ENCODE measurements at regions not wholly inside any gene's neighbourhood (a gene's known extent, or its start where the extent isn't known, plus 50 kb on each side); places are given as distances from the start of the nearest gene placed in this dataset.
A peak's percentile ranks its signal among the peaks of the same experiment; 100 is the strongest.

- Mint-ChIP-seq H3K4me1 (peaks cover 23 to 28% of the 10 kb centered on the region in 2 donors), H3K27me3 (ENCODE audit: low read depth in 3 of 3) (peaks cover 4 to 13% (median 5%) of the 10 kb centered on the region in 3 donors), H3K4me3 (peak overlapping the region; percentile 46 to 73 (median 54)), H3K9me3 (peaks cover 0 to 2% (median 0%) of the 10 kb centered on the region in 6 donors), H3K27ac (peak overlapping the region in 5 of 6 donors; percentile 2 to 79 (median 33)), H3K36me3 (no peaks in the 10 kb centered on the region)
- no peak for DNase-seq
Observed at GRCh38 chr1:11407301-11407994, 71.5 kb upstream of the DISP3 start.

DNA sequence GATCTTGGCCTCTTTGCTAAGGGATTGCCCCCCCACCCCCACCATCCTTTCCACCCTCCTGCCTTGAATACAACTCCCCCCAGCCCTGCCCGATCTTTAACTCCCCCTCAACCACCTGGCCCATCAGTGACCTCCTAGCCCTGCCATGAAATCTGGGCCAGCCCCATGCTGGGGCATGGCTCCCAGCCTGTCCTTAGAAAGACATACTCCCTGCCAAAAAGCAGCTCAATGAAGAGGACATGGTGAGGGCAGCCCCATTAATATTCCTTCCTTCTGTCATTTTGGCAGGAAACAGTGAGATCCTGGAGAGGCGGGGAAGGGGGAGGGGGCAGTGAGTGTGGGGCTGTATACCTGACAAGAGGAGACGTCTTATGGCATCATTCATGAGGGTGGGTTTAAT lies 66.8 kb upstream of the DISP3 start:
- H3K36me3 Mint-ChIP-seq = no peaks in the 10 kb centered on the region
- H3K9me3 Mint-ChIP-seq = no peaks in the 10 kb centered on the region
- H3K4me3 Mint-ChIP-seq = no peak overlapping the region
- peaks cover 2 to 11% (median 7%) of the 10 kb centered on the region in 3 donors for H3K27me3 Mint-ChIP-seq (ENCODE audit: low read depth in 3 of 3)
- H3K4me1 Mint-ChIP-seq = peaks cover 14 to 18% of the 10 kb centered on the region in 2 donors
- no peak overlapping the region for H3K27ac Mint-ChIP-seq
- no peak for DNase-seq

GRCh38 chr1:11413986-11414391 lies 65.0 kb upstream of the DISP3 start:
- no peaks in the 10 kb centered on the region for H3K4me1 Mint-ChIP-seq
- H3K27ac Mint-ChIP-seq = no peak overlapping the region
- no peaks in the 10 kb centered on the region for H3K9me3 Mint-ChIP-seq
- no peak for DNase-seq
- H3K4me3 Mint-ChIP-seq = no peak overlapping the region
- H3K36me3 Mint-ChIP-seq = no peaks in the 10 kb centered on the region
- peaks cover 7 to 11% (median 9%) of the 10 kb centered on the region in 3 donors for H3K27me3 Mint-ChIP-seq (ENCODE audit: low read depth in 3 of 3)

DNA sequence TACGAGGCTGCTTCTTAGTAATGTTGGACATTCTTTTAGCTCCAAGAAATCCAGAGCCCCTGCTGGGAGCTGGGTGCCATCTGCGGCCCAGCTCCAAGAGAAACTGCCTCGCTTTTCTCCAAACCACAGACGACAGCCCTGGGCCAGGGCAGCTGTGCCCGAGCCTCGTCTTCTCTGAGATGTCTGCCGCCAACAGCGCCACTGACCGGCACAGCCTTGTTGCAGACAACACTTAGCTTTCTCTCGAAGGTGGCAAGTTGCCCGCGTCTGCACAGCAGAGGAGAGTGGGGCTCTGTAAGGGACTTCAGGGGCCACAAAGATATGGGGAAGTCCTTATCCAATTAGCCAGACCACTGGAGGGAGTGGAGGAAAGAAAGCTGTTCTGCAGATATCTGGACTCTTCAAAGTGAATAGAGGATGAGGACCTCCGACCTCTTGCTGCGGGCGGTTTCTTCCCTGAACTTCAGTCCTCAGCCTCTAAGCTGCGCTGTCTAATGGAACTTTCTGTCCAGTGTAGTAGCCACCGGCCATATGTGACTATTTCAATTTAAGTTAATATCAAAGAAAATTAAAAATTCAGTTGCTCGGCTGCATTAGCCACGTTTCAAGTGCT lies 63.9 kb upstream of the DISP3 start:
- H3K36me3 Mint-ChIP-seq = no peaks in the 10 kb centered on the region
- H3K4me1 Mint-ChIP-seq = no peaks in the 10 kb centered on the region
- H3K27me3 Mint-ChIP-seq (ENCODE audit: low read depth in 3 of 3) = peaks cover 8 to 11% (median 10%) of the 10 kb centered on the region in 3 donors
- no peaks in the 10 kb centered on the region for H3K9me3 Mint-ChIP-seq
- no peak overlapping the region for H3K4me3 Mint-ChIP-seq
- no peak for DNase-seq
- no peak overlapping the region for H3K27ac Mint-ChIP-seq

- Mint-ChIP-seq H3K36me3 (no peaks in the 10 kb centered on the region), H3K9me3 (no peaks in the 10 kb centered on the region), H3K27me3 (ENCODE audit: low read depth in 3 of 3) (peaks cover 9 to 13% (median 10%) of the 10 kb centered on the region in 3 donors), H3K4me3 (no peak overlapping the region), H3K27ac (peak overlapping the region in 1 of 6 donors; percentile 87), H3K4me1 (no peaks in the 10 kb centered on the region)
- no peak for DNase-seq
Observed at GRCh38 chr1:11417162-11417561, 61.8 kb upstream of the DISP3 start.

- Mint-ChIP-seq H3K27ac (no peak overlapping the region), H3K4me1 (no peaks in the 10 kb centered on the region), H3K36me3 (no peaks in the 10 kb centered on the region), H3K4me3 (no peak overlapping the region), H3K27me3 (ENCODE audit: low read depth in 3 of 3) (peaks cover 7 to 13% (median 10%) of the 10 kb centered on the region in 3 donors), H3K9me3 (no peaks in the 10 kb centered on the region)
- no peak for DNase-seq
Observed at GRCh38 chr1:11418056-11418455, 60.9 kb upstream of the DISP3 start.

DNA sequence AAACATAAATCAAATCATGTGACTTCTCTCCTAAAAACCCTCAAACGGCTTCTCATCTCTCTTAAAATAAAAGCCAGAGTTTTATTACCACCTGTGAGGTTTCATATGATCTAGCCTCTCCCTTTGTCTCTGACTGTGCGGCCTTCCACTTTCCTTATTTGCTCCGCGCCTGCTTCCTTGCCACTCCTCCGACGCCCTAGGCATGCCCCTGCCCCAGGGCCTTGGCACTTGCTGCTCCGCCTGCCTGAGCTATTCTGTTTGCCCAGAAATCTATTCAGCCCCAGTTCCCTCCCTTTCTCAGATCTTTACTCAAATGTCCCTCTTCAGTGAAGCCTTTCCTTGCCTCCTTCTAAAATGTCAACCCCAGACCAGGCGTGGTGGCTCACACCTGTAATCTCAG lies 57.5 kb upstream of the DISP3 start:
- H3K27me3 Mint-ChIP-seq (ENCODE audit: low read depth in 3 of 3) = peaks cover 5 to 13% (median 9%) of the 10 kb centered on the region in 3 donors
- no peaks in the 10 kb centered on the region for H3K4me1 Mint-ChIP-seq
- no peak overlapping the region for H3K27ac Mint-ChIP-seq
- H3K4me3 Mint-ChIP-seq = no peak overlapping the region
- no peaks in the 10 kb centered on the region for H3K36me3 Mint-ChIP-seq
- no peaks in the 10 kb centered on the region for H3K9me3 Mint-ChIP-seq
- no peak for DNase-seq

DNA sequence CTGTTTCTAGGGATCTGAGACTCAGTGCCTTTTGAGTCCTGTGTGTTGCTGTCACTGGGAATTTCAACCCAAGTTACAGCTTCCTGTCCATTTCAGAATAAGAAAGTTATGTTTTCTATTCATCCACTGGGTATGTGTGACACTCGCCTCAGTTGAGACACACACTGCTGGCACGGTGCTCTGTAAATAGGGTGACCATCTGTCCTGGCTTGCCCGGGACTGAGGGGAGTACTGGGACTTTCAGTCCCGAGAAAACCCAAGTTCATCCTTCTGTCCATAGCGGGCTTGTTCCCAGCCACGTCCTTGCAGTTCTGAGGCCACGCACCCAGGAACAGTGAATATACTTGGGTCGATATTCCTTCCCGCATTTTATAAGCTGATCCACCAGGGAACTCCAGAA lies 56.3 kb upstream of the DISP3 start:
- Mint-ChIP-seq H3K4me1 (no peaks in the 10 kb centered on the region), H3K4me3 (no peak overlapping the region), H3K27ac (no peak overlapping the region), H3K36me3 (no peaks in the 10 kb centered on the region), H3K9me3 (no peaks in the 10 kb centered on the region), H3K27me3 (ENCODE audit: low read depth in 3 of 3) (peaks cover 4 to 13% (median 7%) of the 10 kb centered on the region in 3 donors)
- no peak for DNase-seq

- Mint-ChIP-seq H3K27ac (no peak overlapping the region), H3K9me3 (no peaks in the 10 kb centered on the region), H3K36me3 (no peaks in the 10 kb centered on the region), H3K4me1 (no peaks in the 10 kb centered on the region), H3K27me3 (ENCODE audit: low read depth in 3 of 3) (peaks cover 0 to 2% (median 1%) of the 10 kb centered on the region in 3 donors), H3K4me3 (no peak overlapping the region)
- no peak for DNase-seq
Observed at GRCh38 chr1:11426617-11427016, 52.3 kb upstream of the DISP3 start.

- H3K4me3 Mint-ChIP-seq = no peak overlapping the region
- H3K27me3 Mint-ChIP-seq (ENCODE audit: low read depth in 3 of 3) = peaks cover 0 to 2% (median 1%) of the 10 kb centered on the region in 3 donors
- no peaks in the 10 kb centered on the region for H3K4me1 Mint-ChIP-seq
- H3K27ac Mint-ChIP-seq = no peak overlapping the region
- no peak for DNase-seq
- H3K36me3 Mint-ChIP-seq = no peaks in the 10 kb centered on the region
- H3K9me3 Mint-ChIP-seq = no peaks in the 10 kb centered on the region
Observed at GRCh38 chr1:11428789-11429188, 50.2 kb upstream of the DISP3 start.

Measured in immature natural killer cell (primary cell).